Karpas-422 (cell line): ENCODE measurements at regions not wholly inside any gene's neighbourhood (a gene's known extent, or its start where the extent isn't known, plus 50 kb on each side); places are given as distances from the start of the nearest gene placed in this dataset.

Experiments
- DNase-seq: peaks from one replicate; pipeline ENCODE4 v3.0.0-alpha.2; 2015
- H2AFZ ChIP-seq: fragments of 200-600 bp; sonication (generic); 2 replicates; pipeline ENCODE4 v1.6.1; 2014; ENCODE audit warnings: antibody characterized with exemption, low read length, mixed read lengths
- H3K27ac ChIP-seq: fragments of 200-600 bp; sonication (generic); 2 replicates; pipeline ENCODE4 v1.5.1; 2014; ENCODE audit warnings: mild to moderate bottlenecking, low read length, moderate library complexity
- H3K27me3 ChIP-seq: fragments of 200-600 bp; sonication (generic); 2 replicates; pipeline ENCODE4 v1.6.1; 2014; ENCODE audit warnings: low read length, mixed read lengths
- H3K36me3 ChIP-seq: fragments of 200-600 bp; sonication (generic); 2 replicates; pipeline ENCODE4 v1.6.1; 2014; ENCODE audit warnings: low read length, mixed read lengths; ENCODE audit not compliant: insufficient read depth
- H3K4me1 ChIP-seq: fragments of 200-600 bp; sonication (generic); 2 replicates; pipeline ENCODE4 v1.6.1; 2014; ENCODE audit warnings: mild to moderate bottlenecking, low read length, mixed read lengths
- H3K4me2 ChIP-seq: fragments of 200-600 bp; sonication (generic); 2 replicates; pipeline ENCODE4 v1.6.1; 2014; ENCODE audit warnings: low read length, low read depth, mild to moderate bottlenecking; ENCODE audit not compliant: poor library complexity, severe bottlenecking
- H3K4me3 ChIP-seq: fragments of 200-600 bp; sonication (generic); 2 replicates; pipeline ENCODE4 v1.5.1; 2014; ENCODE audit warnings: mild to moderate bottlenecking, antibody characterized with exemption, low read length, mixed read lengths
- H3K79me2 ChIP-seq: fragments of 200-600 bp; sonication (generic); 2 replicates; pipeline ENCODE4 v1.6.1; 2014; ENCODE audit warnings: mild to moderate bottlenecking, low read length, mixed read lengths
- H3K9ac ChIP-seq: fragments of 200-600 bp; sonication (generic); 2 replicates; pipeline ENCODE4 v1.6.0; 2014; ENCODE audit warnings: low read length
- H3K9me2 ChIP-seq: fragments of 200-600 bp; sonication (generic), shearing (Covaris generic); replicated peaks from 2 replicates; pipeline ENCODE4 v1.6.0; 2014; ENCODE audit warnings: mild to moderate bottlenecking, low read length, moderate library complexity; ENCODE audit not compliant: insufficient read depth
- H3K9me3 ChIP-seq: fragments of 300-700, 200-600 bp; sonication (generic); 2 replicates; pipeline ENCODE4 v1.6.1; 2014; ENCODE audit warnings: low read length, mixed read lengths
- H4K20me1 ChIP-seq: fragments of 200-600 bp; sonication (generic); 2 replicates; pipeline ENCODE4 v1.6.1; 2014; ENCODE audit warnings: mild to moderate bottlenecking, antibody characterized with exemption, low read length, low read depth; ENCODE audit not compliant: insufficient read depth

GRCh38 chr12:4213471-4213870 lies 60.1 kb upstream of the CCND2 start:
- Histone ChIP-seq H3K4me2 (no peak overlapping the region), H2AFZ (no peak overlapping the region), H3K27me3 (no peaks in the 10 kb centered on the region), H3K4me3 (no peak overlapping the region), H3K9ac (no peak overlapping the region), H3K79me2 (no peaks in the 10 kb centered on the region), H3K36me3 (no peaks in the 10 kb centered on the region), H3K27ac (no peak overlapping the region), H4K20me1 (no peaks in the 10 kb centered on the region), H3K4me1 (peaks cover 13% of the 10 kb centered on the region), H3K9me3 (no peaks in the 10 kb centered on the region), H3K9me2 (no peaks in the 10 kb centered on the region)
- no peak for DNase-seq

- Histone ChIP-seq H3K4me1 (peaks cover 13% of the 10 kb centered on the region), H2AFZ (no peak overlapping the region), H3K9me3 (no peaks in the 10 kb centered on the region), H3K9me2 (no peaks in the 10 kb centered on the region), H3K4me3 (no peak overlapping the region), H3K9ac (no peak overlapping the region), H3K79me2 (no peaks in the 10 kb centered on the region), H3K27ac (no peak overlapping the region), H4K20me1 (no peaks in the 10 kb centered on the region), H3K36me3 (no peaks in the 10 kb centered on the region), H3K27me3 (no peaks in the 10 kb centered on the region), H3K4me2 (no peak overlapping the region)
- DNase-seq = no peak
Measured at GRCh38 chr12:4212845-4213244, 60.7 kb upstream of the CCND2 start.

- Histone ChIP-seq H3K79me2 (no peaks in the 10 kb centered on the region), H3K27ac (no peak overlapping the region), H3K4me3 (no peak overlapping the region), H3K9ac (no peak overlapping the region), H3K4me2 (no peak overlapping the region), H3K9me2 (no peaks in the 10 kb centered on the region), H3K9me3 (no peaks in the 10 kb centered on the region), H2AFZ (no peak overlapping the region), H3K36me3 (no peaks in the 10 kb centered on the region), H4K20me1 (no peaks in the 10 kb centered on the region), H3K27me3 (no peaks in the 10 kb centered on the region), H3K4me1 (peaks cover 13% of the 10 kb centered on the region)
- no peak for DNase-seq
Measured at GRCh38 chr12:4211372-4211771, 62.2 kb upstream of the CCND2 start.

- H3K79me2 ChIP-seq = no peaks in the 10 kb centered on the region
Measured at GRCh38 chr12:4210183-4210582, 63.4 kb upstream of the CCND2 start.

DNA sequence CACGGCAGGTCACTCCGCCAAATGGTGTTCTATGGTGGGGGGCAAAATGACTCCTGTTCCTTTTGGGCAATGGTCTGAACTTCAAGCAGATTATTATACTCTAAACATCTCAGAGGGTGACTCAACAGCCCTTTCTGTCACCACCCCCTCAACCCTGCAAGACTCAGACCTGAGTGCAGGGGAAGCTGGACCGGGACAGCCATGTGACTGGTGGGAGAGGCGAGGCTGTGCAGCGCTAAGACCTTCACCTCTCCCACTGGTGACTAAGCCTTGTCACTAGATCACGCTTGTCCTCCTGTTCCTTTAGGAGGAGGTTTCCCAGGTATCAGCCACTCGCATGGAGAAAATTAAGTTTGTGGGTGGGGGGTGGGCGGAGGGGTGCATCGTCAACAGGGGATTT lies 67.1 kb upstream of the CCND2 start:
- DNase-seq = no peak
- Histone ChIP-seq H3K9ac (no peak overlapping the region), H3K9me3 (no peaks in the 10 kb centered on the region), H3K4me3 (no peak overlapping the region), H2AFZ (no peak overlapping the region), H4K20me1 (no peaks in the 10 kb centered on the region), H3K4me2 (no peak overlapping the region), H3K27me3 (no peaks in the 10 kb centered on the region), H3K79me2 (no peaks in the 10 kb centered on the region), H3K36me3 (no peaks in the 10 kb centered on the region), H3K9me2 (no peaks in the 10 kb centered on the region), H3K27ac (no peak overlapping the region), H3K4me1 (peaks cover 7% of the 10 kb centered on the region)

More at GRCh38 chr12:4210183-4210582, 63.4 kb upstream of the CCND2 start:
- no peak overlapping the region for H2AFZ ChIP-seq
- no peaks in the 10 kb centered on the region for H3K36me3 ChIP-seq
- no peaks in the 10 kb centered on the region for H3K27me3 ChIP-seq
- H3K4me2 ChIP-seq = no peak overlapping the region
- H3K27ac ChIP-seq = no peak overlapping the region
- no peak for DNase-seq
- peaks cover 5% of the 10 kb centered on the region for H3K4me1 ChIP-seq
- H4K20me1 ChIP-seq = no peaks in the 10 kb centered on the region
- H3K9me3 ChIP-seq = no peaks in the 10 kb centered on the region
- no peaks in the 10 kb centered on the region for H3K9me2 ChIP-seq
- H3K4me3 ChIP-seq = no peak overlapping the region
- H3K9ac ChIP-seq = no peak overlapping the region

GRCh38 chr12:4203772-4204376 lies 69.7 kb upstream of the CCND2 start:
- H3K36me3 ChIP-seq = no peaks in the 10 kb centered on the region
- no peaks in the 10 kb centered on the region for H3K9me2 ChIP-seq
- H3K9ac ChIP-seq = no peak overlapping the region
- H2AFZ ChIP-seq = no peak overlapping the region
- no peak for DNase-seq
- no peak overlapping the region for H3K4me2 ChIP-seq
- H3K27me3 ChIP-seq = no peaks in the 10 kb centered on the region
- no peaks in the 10 kb centered on the region for H3K79me2 ChIP-seq
- no peaks in the 10 kb centered on the region for H4K20me1 ChIP-seq
- H3K4me1 ChIP-seq = peaks cover 7% of the 10 kb centered on the region
- H3K4me3 ChIP-seq = no peak overlapping the region
- H3K9me3 ChIP-seq = no peaks in the 10 kb centered on the region
- no peak overlapping the region for H3K27ac ChIP-seq

GRCh38 chr12:4202918-4203317 lies 70.6 kb upstream of the CCND2 start:
- no peaks in the 10 kb centered on the region for H3K79me2 ChIP-seq
- peaks cover 7% of the 10 kb centered on the region for H3K4me1 ChIP-seq
- H3K4me3 ChIP-seq = no peak overlapping the region
- H3K4me2 ChIP-seq = no peak overlapping the region
- no peak overlapping the region for H3K27ac ChIP-seq
- H3K27me3 ChIP-seq = no peaks in the 10 kb centered on the region
- H3K9me2 ChIP-seq = no peaks in the 10 kb centered on the region
- no peaks in the 10 kb centered on the region for H3K9me3 ChIP-seq
- H3K9ac ChIP-seq = no peak overlapping the region
- H4K20me1 ChIP-seq = no peaks in the 10 kb centered on the region
- no peaks in the 10 kb centered on the region for H3K36me3 ChIP-seq
- no peak for DNase-seq
- no peak overlapping the region for H2AFZ ChIP-seq

DNA sequence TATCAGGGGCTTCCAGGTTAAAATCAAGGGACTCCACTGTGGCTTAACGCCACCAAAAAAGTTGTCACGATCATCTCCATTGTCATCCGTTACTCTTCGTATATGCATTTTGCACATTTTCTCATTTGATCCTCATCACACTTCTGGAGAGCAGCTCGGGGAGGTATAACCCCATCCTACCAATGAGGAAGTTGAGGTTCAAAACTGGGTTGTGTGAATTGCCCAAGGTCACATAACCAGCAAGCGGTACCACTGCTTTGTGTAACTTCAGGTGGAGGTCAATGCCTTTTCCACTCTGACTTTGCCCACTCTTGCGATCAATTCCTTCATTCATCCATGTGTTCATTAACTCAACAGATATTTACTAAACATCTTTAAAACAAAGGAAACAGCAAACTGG lies 71.1 kb upstream of the CCND2 start:
- H3K4me3 ChIP-seq = no peak overlapping the region
- H3K36me3 ChIP-seq = no peaks in the 10 kb centered on the region
- no peak overlapping the region for H3K4me2 ChIP-seq
- H3K9ac ChIP-seq = no peak overlapping the region
- H3K27me3 ChIP-seq = no peaks in the 10 kb centered on the region
- H3K9me3 ChIP-seq = no peaks in the 10 kb centered on the region
- no peak for DNase-seq
- peaks cover 7% of the 10 kb centered on the region for H3K4me1 ChIP-seq
- no peaks in the 10 kb centered on the region for H3K79me2 ChIP-seq
- H3K27ac ChIP-seq = no peak overlapping the region
- no peaks in the 10 kb centered on the region for H4K20me1 ChIP-seq
- no peaks in the 10 kb centered on the region for H3K9me2 ChIP-seq
- no peak overlapping the region for H2AFZ ChIP-seq
